ENCODE measurements at regions not wholly inside any gene's neighbourhood (a gene's known extent, or its start where the extent isn't known, plus 50 kb on each side); places are given as distances from the start of the nearest gene placed in this dataset.

DNA sequence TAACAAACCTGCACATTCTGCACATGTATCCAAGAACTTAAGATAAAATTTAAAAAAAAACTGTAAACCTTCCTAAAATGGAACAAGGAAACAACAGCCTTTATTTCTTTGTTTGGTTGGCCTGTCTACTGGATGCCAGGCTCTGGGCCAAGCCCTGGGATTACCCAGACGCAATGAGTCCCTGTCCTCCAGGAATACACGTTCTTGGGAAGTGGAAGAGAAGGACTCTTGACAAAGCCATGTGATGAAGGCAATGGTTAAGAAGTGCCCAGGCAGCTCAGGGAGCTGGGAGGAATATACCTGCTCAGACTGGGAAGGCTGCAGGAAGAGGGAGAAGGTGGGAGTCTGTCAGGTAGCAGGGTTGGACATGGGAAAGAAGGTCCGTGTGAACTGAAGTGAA lies 115.4 kb downstream of the AXIN2 start:
- H3K9me3 Mint-ChIP-seq (ENCODE audit: unreplicated experiment) = peaks cover 3% of the 10 kb centered on the region
- no peaks in the 10 kb centered on the region for H3K4me1 Mint-ChIP-seq (ENCODE audit: unreplicated experiment)
- no peak overlapping the region for H3K27ac Mint-ChIP-seq (ENCODE audit: unreplicated experiment)
- DNase-seq (ENCODE audit: extremely low spot score, unreplicated experiment) = no peak
- no peak overlapping the region for H3K4me3 Mint-ChIP-seq (ENCODE audit: unreplicated experiment)
- H3K36me3 Mint-ChIP-seq (ENCODE audit: unreplicated experiment) = no peaks in the 10 kb centered on the region
- H3K27me3 Mint-ChIP-seq (ENCODE audit: unreplicated experiment) = peaks cover 59% of the 10 kb centered on the region
- TF ChIP-seq, protein P1, sequence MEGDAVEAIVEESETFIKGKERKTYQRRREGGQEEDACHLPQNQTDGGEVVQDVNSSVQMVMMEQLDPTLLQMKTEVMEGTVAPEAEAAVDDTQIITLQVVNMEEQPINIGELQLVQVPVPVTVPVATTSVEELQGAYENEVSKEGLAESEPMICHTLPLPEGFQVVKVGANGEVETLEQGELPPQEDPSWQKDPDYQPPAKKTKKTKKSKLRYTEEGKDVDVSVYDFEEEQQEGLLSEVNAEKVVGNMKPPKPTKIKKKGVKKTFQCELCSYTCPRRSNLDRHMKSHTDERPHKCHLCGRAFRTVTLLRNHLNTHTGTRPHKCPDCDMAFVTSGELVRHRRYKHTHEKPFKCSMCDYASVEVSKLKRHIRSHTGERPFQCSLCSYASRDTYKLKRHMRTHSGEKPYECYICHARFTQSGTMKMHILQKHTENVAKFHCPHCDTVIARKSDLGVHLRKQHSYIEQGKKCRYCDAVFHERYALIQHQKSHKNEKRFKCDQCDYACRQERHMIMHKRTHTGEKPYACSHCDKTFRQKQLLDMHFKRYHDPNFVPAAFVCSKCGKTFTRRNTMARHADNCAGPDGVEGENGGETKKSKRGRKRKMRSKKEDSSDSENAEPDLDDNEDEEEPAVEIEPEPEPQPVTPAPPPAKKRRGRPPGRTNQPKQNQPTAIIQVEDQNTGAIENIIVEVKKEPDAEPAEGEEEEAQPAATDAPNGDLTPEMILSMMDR (IDR thresholded peaks at IDR 0.05) = no peak

DNA sequence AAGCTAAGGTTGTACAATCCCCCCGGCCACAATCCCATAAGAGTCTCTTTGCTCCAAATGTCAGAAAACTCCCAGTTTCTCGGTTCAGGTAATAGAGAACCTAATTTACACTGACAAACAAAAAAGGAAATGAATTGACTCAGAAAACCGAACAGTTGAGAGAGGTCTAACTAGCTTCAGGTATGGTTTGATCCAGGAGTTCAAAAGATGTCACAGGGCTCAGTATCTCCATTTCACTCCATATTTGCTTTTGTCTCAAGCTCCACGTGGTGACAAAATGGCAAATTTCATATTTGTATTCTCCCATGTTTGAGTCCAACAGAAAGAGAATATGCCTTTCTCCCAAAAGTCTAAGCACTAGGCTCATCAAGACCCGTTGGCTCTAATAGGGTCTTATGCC lies 117.4 kb downstream of the AXIN2 start:
- Mint-ChIP-seq H3K36me3 (ENCODE audit: unreplicated experiment) (no peaks in the 10 kb centered on the region), H3K9me3 (ENCODE audit: unreplicated experiment) (no peaks in the 10 kb centered on the region), H3K4me1 (ENCODE audit: unreplicated experiment) (no peaks in the 10 kb centered on the region), H3K4me3 (ENCODE audit: unreplicated experiment) (no peak overlapping the region), H3K27me3 (ENCODE audit: unreplicated experiment) (peaks cover 59% of the 10 kb centered on the region), H3K27ac (ENCODE audit: unreplicated experiment) (no peak overlapping the region)
- TF ChIP-seq, protein P1 (IDR thresholded peaks at IDR 0.05) = no peak
- DNase-seq (ENCODE audit: extremely low spot score, unreplicated experiment) = no peak

DNA sequence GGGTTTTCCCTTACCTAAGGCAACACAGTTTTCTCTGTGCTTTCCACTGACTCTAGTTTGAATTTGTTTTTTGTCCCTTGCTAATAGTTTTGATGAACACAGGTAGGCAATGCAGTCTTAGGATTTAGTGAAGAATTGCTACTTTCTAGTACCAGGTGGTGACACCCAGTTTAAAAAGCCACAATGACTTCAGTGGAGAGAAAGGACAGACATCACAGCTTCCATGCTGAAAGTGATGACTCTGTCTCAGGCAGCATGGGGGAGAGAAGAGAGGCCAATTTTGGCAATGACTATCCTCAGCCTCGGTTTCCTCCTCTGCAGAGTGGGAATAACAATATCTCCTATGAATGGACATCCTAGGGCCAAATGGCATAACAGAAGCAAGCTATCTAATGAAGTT lies 118.8 kb downstream of the AXIN2 start:
- Mint-ChIP-seq H3K27me3 (ENCODE audit: unreplicated experiment) (peaks cover 65% of the 10 kb centered on the region), H3K27ac (ENCODE audit: unreplicated experiment) (no peak overlapping the region), H3K4me3 (ENCODE audit: unreplicated experiment) (no peak overlapping the region), H3K4me1 (ENCODE audit: unreplicated experiment) (no peaks in the 10 kb centered on the region), H3K36me3 (ENCODE audit: unreplicated experiment) (no peaks in the 10 kb centered on the region), H3K9me3 (ENCODE audit: unreplicated experiment) (no peaks in the 10 kb centered on the region)
- DNase-seq (ENCODE audit: extremely low spot score, unreplicated experiment) = no peak
- TF ChIP-seq, protein P1 (IDR thresholded peaks at IDR 0.05) = no peak

DNA sequence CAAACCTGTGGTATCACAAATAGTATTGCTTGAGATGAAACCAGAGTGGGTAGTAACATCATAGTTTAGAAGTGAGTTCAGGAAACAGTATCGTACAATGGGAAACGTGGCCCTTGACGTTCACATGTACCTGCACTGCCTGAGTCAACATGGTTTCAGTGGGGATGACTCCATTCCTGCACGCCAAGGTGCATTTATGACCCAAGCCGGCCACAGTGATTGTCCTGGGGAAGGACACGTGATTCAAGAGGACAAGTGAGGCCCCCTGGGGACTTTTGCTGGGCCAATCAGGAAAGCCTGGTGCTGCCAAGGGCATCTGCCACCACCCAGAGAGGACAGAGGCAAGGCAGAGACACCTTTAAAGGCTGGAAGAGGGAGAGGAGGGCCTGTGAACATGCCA lies 119.2 kb downstream of the AXIN2 start:
- TF ChIP-seq, protein P1 (IDR thresholded peaks at IDR 0.05) = no peak
- Mint-ChIP-seq H3K27me3 (ENCODE audit: unreplicated experiment) (peaks cover 63% of the 10 kb centered on the region), H3K27ac (ENCODE audit: unreplicated experiment) (no peak overlapping the region), H3K9me3 (ENCODE audit: unreplicated experiment) (no peaks in the 10 kb centered on the region), H3K4me1 (ENCODE audit: unreplicated experiment) (no peaks in the 10 kb centered on the region), H3K4me3 (ENCODE audit: unreplicated experiment) (no peak overlapping the region), H3K36me3 (ENCODE audit: unreplicated experiment) (no peaks in the 10 kb centered on the region)
- DNase-seq (ENCODE audit: extremely low spot score, unreplicated experiment) = no peak

DNA sequence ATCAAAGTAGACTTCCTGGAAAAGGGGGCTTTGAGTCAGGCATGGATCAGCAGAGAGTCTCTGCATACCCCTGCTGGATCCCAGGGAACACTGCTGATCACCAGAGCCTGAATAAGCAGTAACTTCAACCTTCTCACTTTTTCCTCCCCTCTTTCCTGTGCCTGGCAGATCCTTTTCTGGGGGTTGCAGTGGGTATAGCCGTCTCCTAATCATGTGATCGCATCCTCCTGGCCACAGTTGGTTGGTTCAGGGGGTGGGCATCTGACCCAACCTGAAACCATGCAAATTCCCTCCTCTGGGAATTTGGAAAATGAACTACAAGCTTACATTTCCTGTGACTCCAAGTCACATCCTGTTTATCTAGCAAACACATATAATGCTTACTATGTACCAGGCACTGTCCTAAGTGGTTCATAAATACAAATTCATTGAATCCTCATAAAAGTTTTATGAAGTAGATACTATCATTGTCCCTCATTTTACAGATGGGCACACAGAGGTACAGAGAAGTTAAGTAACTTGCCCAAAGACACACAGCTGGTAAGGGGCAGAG lies 120.3 kb downstream of the AXIN2 start:
- Mint-ChIP-seq H3K27ac (ENCODE audit: unreplicated experiment) (no peak overlapping the region), H3K27me3 (ENCODE audit: unreplicated experiment) (peaks cover 57% of the 10 kb centered on the region), H3K9me3 (ENCODE audit: unreplicated experiment) (no peaks in the 10 kb centered on the region), H3K4me3 (ENCODE audit: unreplicated experiment) (no peak overlapping the region), H3K36me3 (ENCODE audit: unreplicated experiment) (no peaks in the 10 kb centered on the region), H3K4me1 (ENCODE audit: unreplicated experiment) (no peaks in the 10 kb centered on the region)
- DNase-seq (ENCODE audit: extremely low spot score, unreplicated experiment) = no peak
- TF ChIP-seq, protein P1 (IDR thresholded peaks at IDR 0.05) = no peak
